ENCODE measurements at regions not wholly inside any gene's neighbourhood (a gene's known extent, or its start where the extent isn't known, plus 50 kb on each side); places are given as distances from the start of the nearest gene placed in this dataset.

DNA sequence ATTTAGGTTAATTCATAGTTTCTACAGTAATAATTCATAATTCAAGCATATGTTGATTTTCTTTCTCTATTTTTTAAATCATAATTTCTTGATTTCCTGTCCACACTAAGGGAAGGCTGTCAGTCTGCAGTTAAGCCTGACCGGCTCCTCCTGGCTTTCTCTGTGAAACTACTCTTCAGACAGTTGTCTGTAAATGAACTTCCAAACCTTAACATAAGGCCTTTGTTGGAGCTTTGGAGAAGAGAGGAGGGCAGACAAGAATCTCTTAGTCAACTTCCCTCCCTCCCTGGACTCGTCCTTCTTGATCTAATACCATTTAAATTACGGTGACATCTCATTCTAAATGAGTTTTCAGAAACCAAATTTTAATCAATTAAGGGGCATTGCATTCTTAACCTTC, 404.1 kb upstream of the ST6GAL2 start:
- H3F3A ChIP-seq (ENCODE audit: insufficient read depth, low read length, poor library complexity, severe bottlenecking) = no peaks in the 10 kb centered on the region
- H3K4me3 ChIP-seq (ENCODE audit: low read length) = no peak overlapping the region
- H3K27me3 ChIP-seq (ENCODE audit: insufficient read depth, low read depth, low read length) = no peaks in the 10 kb centered on the region
- TF ChIP-seq TAF1 (IDR thresholded peaks at IDR 0.05; ENCODE audit: low read depth) (no peak), SMC3 (conservative IDR thresholded peaks at IDR 0.05; ENCODE audit: poor library complexity) (no peak), RAD21 (conservative IDR thresholded peaks at IDR 0.05) (no peak), POLR2AphosphoS5 (IDR thresholded peaks at IDR 0.05) (no peak)
- no peak overlapping the region for H3K9ac ChIP-seq (ENCODE audit: low read length)
- no peaks in the 10 kb centered on the region for H4K20me1 ChIP-seq (ENCODE audit: insufficient read depth)
- no peak overlapping the region for H3K4me2 ChIP-seq (ENCODE audit: low read length)
- no peaks in the 10 kb centered on the region for H3K79me2 ChIP-seq (replicated peaks; ENCODE audit: insufficient read depth, low read length)
- peaks cover 3% of the 10 kb centered on the region for H3K9me3 ChIP-seq (ENCODE audit: low read length)
- H3K9me2 ChIP-seq (ENCODE audit: insufficient read depth, low read length) = no peaks in the 10 kb centered on the region
- H2AFZ ChIP-seq (ENCODE audit: low read depth, low read length) = no peak overlapping the region
- H3K27ac ChIP-seq (ENCODE audit: low read length) = no peak overlapping the region
- no peaks in the 10 kb centered on the region for H3K36me3 ChIP-seq (ENCODE audit: insufficient read depth, low read length)

DNA sequence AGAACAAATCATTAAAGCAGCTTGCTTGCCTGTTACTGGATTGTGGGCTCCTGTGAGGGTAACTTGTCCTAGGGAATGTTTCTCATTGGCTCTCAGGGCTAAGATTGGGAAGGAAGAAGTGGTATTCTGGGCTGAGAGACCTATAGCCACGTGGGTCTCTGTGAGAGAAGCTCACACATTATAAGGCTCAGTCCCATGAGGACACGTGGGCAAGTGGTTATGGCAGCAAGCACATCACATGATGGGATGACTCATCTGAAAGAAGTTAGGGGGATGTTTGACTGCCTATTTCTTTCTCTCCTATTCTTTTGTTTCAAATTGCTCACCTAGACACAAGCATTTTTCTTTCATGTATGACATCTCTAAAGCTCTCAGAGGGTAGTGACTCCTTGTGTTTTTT, 418.0 kb upstream of the ST6GAL2 start:
- no peak overlapping the region for H3K4me2 ChIP-seq (ENCODE audit: low read length)
- TF ChIP-seq EP300 (conservative IDR thresholded peaks at IDR 0.05; ENCODE audit: poor library complexity, severe bottlenecking) (no peak), POLR2AphosphoS5 (IDR thresholded peaks at IDR 0.05) (no peak), REST (IDR thresholded peaks at IDR 0.05; ENCODE audit: borderline replicate concordance) (no peak), RAD21 (conservative IDR thresholded peaks at IDR 0.05) (no peak), MXI1 (conservative IDR thresholded peaks at IDR 0.05; ENCODE audit: poor library complexity, severe bottlenecking) (no peak), TAF1 (IDR thresholded peaks at IDR 0.05; ENCODE audit: low read depth) (no peak), SMC3 (conservative IDR thresholded peaks at IDR 0.05; ENCODE audit: poor library complexity) (no peak), CTCF (IDR thresholded peaks at IDR 0.05; ENCODE audit: poor library complexity, severe bottlenecking) (no peak)
- no peaks in the 10 kb centered on the region for H4K20me1 ChIP-seq (ENCODE audit: insufficient read depth)
- H2AFZ ChIP-seq (ENCODE audit: low read depth, low read length) = no peak overlapping the region
- no peak overlapping the region for H3K9ac ChIP-seq (ENCODE audit: low read length)
- H3K36me3 ChIP-seq (ENCODE audit: insufficient read depth, low read length) = no peaks in the 10 kb centered on the region
- H3K4me3 ChIP-seq (ENCODE audit: low read length) = no peak overlapping the region
- H3K79me2 ChIP-seq (replicated peaks; ENCODE audit: insufficient read depth, low read length) = no peaks in the 10 kb centered on the region
- no peak overlapping the region for H3K27ac ChIP-seq (ENCODE audit: low read length)
- no peaks in the 10 kb centered on the region for H3K27me3 ChIP-seq (ENCODE audit: insufficient read depth, low read depth, low read length)
- no peaks in the 10 kb centered on the region for H3K9me2 ChIP-seq (ENCODE audit: insufficient read depth, low read length)
- H3K9me3 ChIP-seq (ENCODE audit: low read length) = no peaks in the 10 kb centered on the region
- no peaks in the 10 kb centered on the region for H3F3A ChIP-seq (ENCODE audit: insufficient read depth, low read length, poor library complexity, severe bottlenecking)

DNA sequence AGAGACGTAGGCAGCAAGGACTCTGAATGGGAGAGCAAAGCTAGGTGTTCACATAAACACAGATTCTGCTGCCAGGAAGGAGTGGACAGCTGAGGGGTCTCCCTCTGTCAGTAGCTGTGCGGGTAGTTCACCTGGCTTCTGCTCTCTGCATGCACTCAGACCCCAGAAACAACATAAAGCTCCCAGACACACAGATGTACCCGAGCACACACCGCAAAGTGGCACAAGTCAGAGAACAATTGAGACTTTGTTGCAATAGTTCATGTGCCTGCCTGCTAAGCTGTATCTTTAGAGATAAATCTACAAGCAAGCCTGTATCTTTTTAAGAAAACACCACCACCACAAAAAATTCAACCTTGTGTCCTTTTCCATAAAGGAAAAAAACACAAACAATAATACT, 420.0 kb upstream of the ST6GAL2 start:
- H3K36me3 ChIP-seq (ENCODE audit: insufficient read depth, low read length) = no peaks in the 10 kb centered on the region
- no peak overlapping the region for H3K9ac ChIP-seq (ENCODE audit: low read length)
- no peaks in the 10 kb centered on the region for H4K20me1 ChIP-seq (ENCODE audit: insufficient read depth)
- no peak overlapping the region for H2AFZ ChIP-seq (ENCODE audit: low read depth, low read length)
- no peaks in the 10 kb centered on the region for H3F3A ChIP-seq (ENCODE audit: insufficient read depth, low read length, poor library complexity, severe bottlenecking)
- H3K4me2 ChIP-seq (ENCODE audit: low read length) = no peak overlapping the region
- no peak overlapping the region for H3K4me3 ChIP-seq (ENCODE audit: low read length)
- TF ChIP-seq MXI1 (conservative IDR thresholded peaks at IDR 0.05; ENCODE audit: poor library complexity, severe bottlenecking) (no peak), EZH2 (IDR thresholded peaks at IDR 0.05; ENCODE audit: borderline replicate concordance, insufficient read depth, low read length, poor library complexity, severe bottlenecking) (no peak), TAF1 (IDR thresholded peaks at IDR 0.05; ENCODE audit: low read depth) (no peak), EP300 (conservative IDR thresholded peaks at IDR 0.05; ENCODE audit: poor library complexity, severe bottlenecking) (no peak), SMC3 (conservative IDR thresholded peaks at IDR 0.05; ENCODE audit: poor library complexity) (no peak), RAD21 (conservative IDR thresholded peaks at IDR 0.05) (no peak), CTCF (IDR thresholded peaks at IDR 0.05; ENCODE audit: poor library complexity, severe bottlenecking) (no peak), REST (IDR thresholded peaks at IDR 0.05; ENCODE audit: borderline replicate concordance) (no peak), POLR2AphosphoS5 (IDR thresholded peaks at IDR 0.05) (no peak)
- H3K9me2 ChIP-seq (ENCODE audit: insufficient read depth, low read length) = no peaks in the 10 kb centered on the region
- H3K79me2 ChIP-seq (replicated peaks; ENCODE audit: insufficient read depth, low read length) = no peaks in the 10 kb centered on the region
- no peaks in the 10 kb centered on the region for H3K27me3 ChIP-seq (ENCODE audit: insufficient read depth, low read depth, low read length)
- H3K9me3 ChIP-seq (ENCODE audit: low read length) = no peaks in the 10 kb centered on the region
- H3K27ac ChIP-seq (ENCODE audit: low read length) = no peak overlapping the region
